GM18867 (cell line): ENCODE measurements at regions not wholly inside any gene's neighbourhood (a gene's known extent, or its start where the extent isn't known, plus 50 kb on each side); places are given as distances from the start of the nearest gene placed in this dataset.
"Not testable (repeated sequence)": the region's sequence is repeated elsewhere in the genome, so short reads cannot be mapped to it uniquely, and the experiment has no call there.

Experiments
- ATAC-seq: cut with Tn5 transposase; IDR thresholded peaks from one replicate; pipeline ENCODE4 v1.9.1; 2021; ENCODE audit warnings: mild to moderate bottlenecking, moderate library complexity; ENCODE audit not compliant: unreplicated experiment

GRCh38 chr7:149930374-149931068 lies 56.8 kb downstream of the ATP6V0E2 start:
- not testable (repeated sequence) for ATAC-seq

GRCh38 chr7:149933776-149934175 lies 60.0 kb downstream of the ATP6V0E2 start:
- ATAC-seq, result not testable (repeated sequence)

- not testable (repeated sequence) for ATAC-seq
Observed at GRCh38 chr7:149947346-149947745, 73.6 kb downstream of the ATP6V0E2 start.

GRCh38 chr7:149948444-149948843 lies 74.7 kb downstream of the ATP6V0E2 start:
- ATAC-seq, result not testable (repeated sequence)

- ATAC-seq, result not testable (repeated sequence)
Observed at GRCh38 chr7:149949863-149950577, 76.3 kb downstream of the ATP6V0E2 start.

- not testable (repeated sequence) for ATAC-seq
Observed at GRCh38 chr7:149950578-149950924, 76.8 kb downstream of the ATP6V0E2 start.

- not testable (repeated sequence) for ATAC-seq
Observed at GRCh38 chr7:149951579-149951978, 77.8 kb downstream of the ATP6V0E2 start.

GRCh38 chr7:149958880-149959279 lies 85.1 kb downstream of the ATP6V0E2 start:
- not testable (repeated sequence) for ATAC-seq

GRCh38 chr7:149960863-149961262 lies 87.1 kb downstream of the ATP6V0E2 start:
- not testable (repeated sequence) for ATAC-seq

- not testable (repeated sequence) for ATAC-seq
Observed at GRCh38 chr7:149961878-149962277, 88.1 kb downstream of the ATP6V0E2 start.

- ATAC-seq, result not testable (repeated sequence)
Observed at GRCh38 chr7:149962685-149963319, 89.0 kb downstream of the ATP6V0E2 start.

- ATAC-seq, result not testable (repeated sequence)
Observed at GRCh38 chr7:149963985-149964384, 90.2 kb downstream of the ATP6V0E2 start.

GRCh38 chr7:149966444-149966843 lies 92.7 kb downstream of the ATP6V0E2 start:
- ATAC-seq, result not testable (repeated sequence)

- not testable (repeated sequence) for ATAC-seq
Observed at GRCh38 chr7:149972977-149973376, 99.2 kb downstream of the ATP6V0E2 start.

GRCh38 chr7:149973681-149974080 lies 99.9 kb downstream of the ATP6V0E2 start:
- not testable (repeated sequence) for ATAC-seq

GRCh38 chr7:149975608-149976007 lies 101.8 kb downstream of the ATP6V0E2 start:
- ATAC-seq, result not testable (repeated sequence)

GRCh38 chr7:149978537-149978936 lies 104.8 kb downstream of the ATP6V0E2 start:
- not testable (repeated sequence) for ATAC-seq

GRCh38 chr7:149978944-149979343 lies 105.2 kb downstream of the ATP6V0E2 start:
- ATAC-seq, result not testable (repeated sequence)

- not testable (repeated sequence) for ATAC-seq
Observed at GRCh38 chr7:149982537-149983112, 108.9 kb downstream of the ATP6V0E2 start.

GRCh38 chr7:149986866-149987265 lies 113.1 kb downstream of the ATP6V0E2 start:
- not testable (repeated sequence) for ATAC-seq

GRCh38 chr7:149991652-149992302 lies 118.0 kb downstream of the ATP6V0E2 start:
- ATAC-seq, result not testable (repeated sequence)
